Ovary (tissue), 7 donors: ENCODE measurements at regions not wholly inside any gene's neighbourhood (a gene's known extent, or its start where the extent isn't known, plus 50 kb on each side); places are given as distances from the start of the nearest gene placed in this dataset.

ENCODE experiments used
- DNase-seq, 5 donors: peaks; one replicate each; pipeline ENCODE4 v3.0.0-alpha.2; 2019 to 2020
- H3K27ac ChIP-seq, 2 donors: fragments of 200-600 bp; one replicate each; pipeline versions ENCODE4 v1.5.1 to v1.8.0; 2019 to 2022
- H3K27me3 ChIP-seq: fragments of 200-600 bp; one replicate; pipeline ENCODE4 v1.8.0; 2022
- H3K36me3 ChIP-seq: fragments of 200-600 bp; sonication (generic); one replicate; pipeline ENCODE4 v1.5.1; 2019
- H3K4me1 ChIP-seq: one replicate; pipeline ENCODE4 v1.8.1; 2013; ENCODE audit warnings: mild to moderate bottlenecking, moderate library complexity; ENCODE audit not compliant: insufficient read depth
- H3K4me3 ChIP-seq: fragments of 200-600 bp; sonication (generic); one replicate; pipeline ENCODE4 v1.5.1; 2017
- H3K9me3 ChIP-seq, 2 donors: fragments of 200-600 bp in 1 of 2; sonication (generic) in 1 of 2; one replicate each; pipeline versions ENCODE4 v1.5.1 to v1.8.1; 2013 to 2019; ENCODE audit warnings: mild to moderate bottlenecking in 1 of 2, moderate library complexity in 1 of 2
- CTCF ChIP-seq, 3 donors: fragments of 450-650 bp in 2 of 3; fragments of 200-600 bp in 1 of 3; IDR thresholded peaks; one replicate each; pipeline versions ENCODE4 v1.5.1 to v1.8.0; 2016 to 2022; ENCODE audit warnings: antibody characterized with exemption in 3 of 3, mild to moderate bottlenecking in 1 of 3
- EP300 ChIP-seq: sonication (generic); formaldehyde crosslinking; IDR thresholded peaks from one replicate; pipeline ENCODE4 v1.6.1; 2017; ENCODE audit warnings: antibody characterized with exemption
- POLR2A ChIP-seq: fragments of 450-650 bp; IDR thresholded peaks from one replicate; pipeline ENCODE4 v1.6.1; 2017; ENCODE audit warnings: antibody characterized with exemption, mild to moderate bottlenecking, moderate library complexity
- WGBS, 3 donors: extraction: QIAGEN DNeasy Blood & Tissue Kit in 1 of 3; methylation state at CpG; one replicate each; pipeline versions ENCODE4 v1.1.5 to v1.1.7; 2013 to 2017; 5-methylcytosine and 5-hydroxymethylcytosine counted together
- intact Hi-C, 4 donors: fragments of 100-400 bp; cut with DNase I; formaldehyde crosslinking; loops; one replicate each; pipeline versions ENCODE4 v1.11.0 to v1.15.1; 2022 to 2023
- donor health status: DM: no; HTN: no; CAD: no; lungs with moderate emphysema.
- donor health status: DM: no; HTN: no; CAD: no.
- donor health status: Bipolar disorder and iron deficiency.
- donor health status: DM: no; HTN: no; CAD: no.
- donor health status: DM: yes; HTN: yes; CAD: no.

- no peak for DNase-seq
- no peak overlapping the region for H3K27ac ChIP-seq
- H3K9me3 ChIP-seq = no peaks in the 10 kb centered on the region
- H3K4me1 ChIP-seq = no peaks in the 10 kb centered on the region
- no peak overlapping the region for H3K4me3 ChIP-seq
- intact Hi-C loops = loop anchor here in 1 of 4 donors (10.0 kb wide), 1 partner anchor 1853 kb away; no protein-coding TSS in a partner anchor
- 64 to 72% (median 65%) methylated on average over 5 of the region's 5 CpGs for WGBS, 3 donors
- no peaks in the 10 kb centered on the region for H3K27me3 ChIP-seq
- TF ChIP-seq CTCF (IDR thresholded peaks at IDR 0.05) (no peak), EP300 (no peak), POLR2A (no peak)
- no peaks in the 10 kb centered on the region for H3K36me3 ChIP-seq
Measured at GRCh38 chr12:127257366-127257935, 1009.5 kb upstream of the TMEM132C start.

GRCh38 chr12:127260531-127260930, 1006.4 kb upstream of the TMEM132C start:
- H3K27me3 ChIP-seq = no peaks in the 10 kb centered on the region
- TF ChIP-seq POLR2A (no peak), CTCF (IDR thresholded peaks at IDR 0.05) (no peak), EP300 (no peak)
- H3K36me3 ChIP-seq = no peaks in the 10 kb centered on the region
- H3K4me1 ChIP-seq = no peaks in the 10 kb centered on the region
- no peak for DNase-seq
- no peak overlapping the region for H3K4me3 ChIP-seq
- no peak overlapping the region for H3K27ac ChIP-seq
- WGBS, 3 donors = 68 to 76% (median 72%) methylated on average over 3 of the region's 3 CpGs
- H3K9me3 ChIP-seq = no peaks in the 10 kb centered on the region
- intact Hi-C loops = no loop called here

- H3K27me3 ChIP-seq = no peaks in the 10 kb centered on the region
- WGBS, 3 donors = 83 to 86% (median 85%) methylated on average over 7 of the region's 7 CpGs
- no peak overlapping the region for H3K27ac ChIP-seq
- no peaks in the 10 kb centered on the region for H3K9me3 ChIP-seq
- intact Hi-C loops = no loop called here
- H3K4me1 ChIP-seq = no peaks in the 10 kb centered on the region
- no peaks in the 10 kb centered on the region for H3K36me3 ChIP-seq
- no peak overlapping the region for H3K4me3 ChIP-seq
- DNase-seq = no peak
- TF ChIP-seq CTCF (IDR thresholded peaks at IDR 0.05) (no peak), POLR2A (no peak), EP300 (no peak)
Measured at GRCh38 chr12:127260999-127261398, 1006.0 kb upstream of the TMEM132C start.

- Histone ChIP-seq H3K9me3 (no peaks in the 10 kb centered on the region), H3K27ac (no peak overlapping the region), H3K36me3 (no peaks in the 10 kb centered on the region), H3K27me3 (no peaks in the 10 kb centered on the region), H3K4me3 (no peak overlapping the region), H3K4me1 (no peaks in the 10 kb centered on the region)
- TF ChIP-seq EP300 (no peak), POLR2A (no peak), CTCF (IDR thresholded peaks at IDR 0.05) (no peak)
- intact Hi-C loops = no loop called here
- DNase-seq = no peak
- WGBS, 3 donors = 65 to 79% (median 69%) methylated on average over 1 of the region's 1 CpG
Measured at GRCh38 chr12:127262615-127263014, 1004.4 kb upstream of the TMEM132C start.
